Sigmoid colon (tissue), 6 donors: ENCODE measurements at regions not wholly inside any gene's neighbourhood (a gene's known extent, or its start where the extent isn't known, plus 50 kb on each side); places are given as distances from the start of the nearest gene placed in this dataset.
A peak's percentile ranks its signal among the peaks of the same experiment; 100 is the strongest.

ENCODE experiments used
- DNase-seq: peaks from one replicate; pipeline ENCODE4 v3.0.0-alpha.2; 2019
- H3K27ac ChIP-seq, 4 donors: fragments of 200-600 bp; sonication (generic); one replicate each; pipeline ENCODE4 v1.5.1; 2016 to 2019; ENCODE audit warnings: mild to moderate bottlenecking in 1 of 4
- H3K27me3 ChIP-seq, 3 donors: fragments of 200-600 bp; sonication (generic); one replicate each; pipeline ENCODE4 v1.5.1; 2019; ENCODE audit warnings: mild to moderate bottlenecking in 1 of 3
- H3K36me3 ChIP-seq, 4 donors: fragments of 200-600 bp; sonication (generic); one replicate each; pipeline ENCODE4 v1.5.1; 2016 to 2019
- H3K4me1 ChIP-seq, 4 donors: fragments of 200-600 bp; sonication (generic); one replicate each; pipeline ENCODE4 v1.5.1; 2017 to 2019
- H3K4me3 ChIP-seq, 4 donors: fragments of 200-600 bp; sonication (generic); one replicate each; pipeline ENCODE4 v1.5.1; 2017 to 2019; ENCODE audit warnings: mild to moderate bottlenecking in 2 of 4, moderate library complexity in 1 of 4
- H3K9me3 ChIP-seq, 4 donors: fragments of 200-600 bp in 3 of 4; sonication (generic) in 3 of 4; one replicate each; pipeline versions ENCODE4 v1.5.1 to v1.6.1; 2013 to 2019
- CTCF ChIP-seq, 4 experiments: fragments of 450-650 bp in 3 of 4; fragments of 200-600 bp in 1 of 4; IDR thresholded peaks; one replicate each; pipeline ENCODE4 v1.5.1; 2016 to 2019; ENCODE audit warnings: antibody characterized with exemption in 4 of 4, mild to moderate bottlenecking in 3 of 4, moderate library complexity in 2 of 4
- EP300 ChIP-seq, 4 donors: sonication (generic); formaldehyde crosslinking; IDR thresholded peaks; one replicate each; pipeline ENCODE4 v1.6.1; 2017; ENCODE audit warnings: antibody characterized with exemption in 4 of 4
- POLR2A ChIP-seq, 2 donors: fragments of 450-650 bp; IDR thresholded peaks; one replicate each; pipeline ENCODE4 v1.6.1; 2016; ENCODE audit warnings: antibody characterized with exemption in 2 of 2, mild to moderate bottlenecking in 2 of 2, moderate library complexity in 2 of 2
- POLR2AphosphoS5 ChIP-seq, 4 donors: sonication (generic); formaldehyde crosslinking; IDR thresholded peaks; one replicate each; pipeline ENCODE4 v1.6.1; 2017; ENCODE audit warnings: antibody characterized with exemption in 4 of 4
- WGBS, 2 donors: extraction: QIAGEN DNeasy Blood & Tissue Kit; methylation state at CpG; one replicate each; pipeline ENCODE4 v1.1.7; 2013; 5-methylcytosine and 5-hydroxymethylcytosine counted together
- intact Hi-C: fragments of 100-400 bp; cut with DNase I; formaldehyde crosslinking; loops from one replicate; pipeline ENCODE4 v1.15.1; 2023
- donor health status: healthy with polysubstance abuse.
- donor health status: healthy.

- 91 to 92% methylated on average over 1 of the region's 1 CpG for WGBS, 2 donors
- Histone ChIP-seq H3K27me3 (no peaks in the 10 kb centered on the region), H3K9me3 (peaks cover 0 to 5% (median 2%) of the 10 kb centered on the region in 4 donors), H3K4me1 (no peaks in the 10 kb centered on the region), H3K27ac (no peak overlapping the region), H3K4me3 (no peak overlapping the region), H3K36me3 (no peaks in the 10 kb centered on the region)
- DNase-seq, result no peak
- TF ChIP-seq CTCF (IDR thresholded peaks at IDR 0.05) (no peak), POLR2AphosphoS5 (IDR thresholded peaks at IDR 0.05) (no peak), EP300 (IDR thresholded peaks at IDR 0.05) (no peak), POLR2A (IDR thresholded peaks at IDR 0.05) (no peak)
- intact Hi-C loops, result no loop called here
Measured at GRCh38 chr1:117719004-117719403, 113.2 kb downstream of the TENT5C start.

- intact Hi-C loops, result no loop called here
- Histone ChIP-seq H3K27me3 (no peaks in the 10 kb centered on the region), H3K36me3 (no peaks in the 10 kb centered on the region), H3K4me1 (peaks cover 0 to 12% (median 10%) of the 10 kb centered on the region in 4 donors), H3K4me3 (no peak overlapping the region), H3K27ac (no peak overlapping the region), H3K9me3 (peaks cover 0 to 4% (median 0%) of the 10 kb centered on the region in 4 donors)
- 95% methylated on average over 4 of the region's 4 CpGs for WGBS, 2 donors
- TF ChIP-seq EP300 (IDR thresholded peaks at IDR 0.05) (no peak), CTCF (IDR thresholded peaks at IDR 0.05) (no peak), POLR2A (IDR thresholded peaks at IDR 0.05) (no peak), POLR2AphosphoS5 (IDR thresholded peaks at IDR 0.05) (no peak)
- no peak for DNase-seq
Measured at GRCh38 chr1:117732065-117732797, 126.4 kb downstream of the TENT5C start.

- H3K9me3 ChIP-seq, result peaks cover 0 to 4% (median 0%) of the 10 kb centered on the region in 4 donors
- intact Hi-C loops, result no loop called here
- H3K4me3 ChIP-seq, result no peak overlapping the region
- no peaks in the 10 kb centered on the region for H3K36me3 ChIP-seq
- 93 to 95% methylated on average over 7 of the region's 7 CpGs for WGBS, 2 donors
- H3K27me3 ChIP-seq, result no peaks in the 10 kb centered on the region
- no peak for DNase-seq
- peaks cover 0 to 12% (median 10%) of the 10 kb centered on the region in 4 donors for H3K4me1 ChIP-seq
- TF ChIP-seq EP300 (IDR thresholded peaks at IDR 0.05) (no peak), CTCF (IDR thresholded peaks at IDR 0.05) (no peak), POLR2AphosphoS5 (IDR thresholded peaks at IDR 0.05) (no peak), POLR2A (IDR thresholded peaks at IDR 0.05) (no peak)
- H3K27ac ChIP-seq, result no peak overlapping the region
Measured at GRCh38 chr1:117732956-117733355, 127.1 kb downstream of the TENT5C start.

- H3K9me3 ChIP-seq, result no peaks in the 10 kb centered on the region
- peaks cover 0 to 17% (median 13%) of the 10 kb centered on the region in 4 donors for H3K4me1 ChIP-seq
- no peaks in the 10 kb centered on the region for H3K27me3 ChIP-seq
- intact Hi-C loops, result no loop called here
- DNase-seq, result no peak
- TF ChIP-seq EP300 (IDR thresholded peaks at IDR 0.05) (no peak), POLR2AphosphoS5 (IDR thresholded peaks at IDR 0.05) (no peak), POLR2A (IDR thresholded peaks at IDR 0.05) (no peak), CTCF (IDR thresholded peaks at IDR 0.05) (no peak)
- peak overlapping the region; percentile 63 to 75 (median 70) for H3K27ac ChIP-seq
- 62 to 77% methylated on average over 3 of the region's 3 CpGs for WGBS, 2 donors
- H3K36me3 ChIP-seq, result no peaks in the 10 kb centered on the region
- no peak overlapping the region for H3K4me3 ChIP-seq
Measured at GRCh38 chr1:117734403-117734802, 128.6 kb downstream of the TENT5C start.
